GM23338 (cell line): ENCODE measurements at regions not wholly inside any gene's neighbourhood (a gene's known extent, or its start where the extent isn't known, plus 50 kb on each side); places are given as distances from the start of the nearest gene placed in this dataset.

Experiments
- ATAC-seq: fragments of 200-7000 bp; cut with Tn5 transposase; 3 replicates; pipeline ENCODE4 v1.9.1; 2020
- DNase-seq: peaks from one replicate; pipeline ENCODE4 v3.0.0-alpha.2; 2015; ENCODE audit warnings: low spot score
- H2AFZ ChIP-seq: fragments of 200-600 bp; sonication (generic); 2 replicates; pipeline ENCODE4 v1.8.0; 2016; ENCODE audit warnings: antibody characterized with exemption, mild to moderate bottlenecking, moderate library complexity
- H3F3A ChIP-seq: fragments of 200-600 bp; sonication (generic); replicated peaks from 2 replicates; pipeline ENCODE4 v1.8.0; 2017; ENCODE audit warnings: antibody characterized with exemption, mixed run types, low read depth
- H3K27ac ChIP-seq: fragments of 200-600 bp; sonication (generic); 2 replicates; pipeline ENCODE4 v1.6.1; 2016; ENCODE audit warnings: low read depth
- H3K27me3 ChIP-seq: fragments of 200-600 bp; sonication (generic); 2 replicates; pipeline ENCODE4 v1.8.0; 2016; ENCODE audit warnings: mild to moderate bottlenecking, mixed run types, moderate library complexity; ENCODE audit not compliant: insufficient read depth
- H3K36me3 ChIP-seq: fragments of 200-600 bp; sonication (generic); 2 replicates; pipeline ENCODE4 v1.8.0; 2016; ENCODE audit warnings: mild to moderate bottlenecking; ENCODE audit not compliant: insufficient read depth
- H3K4me1 ChIP-seq: fragments of 200-600 bp; sonication (generic); 2 replicates; pipeline ENCODE4 v1.8.0; 2016; ENCODE audit warnings: mild to moderate bottlenecking, moderate library complexity; ENCODE audit not compliant: insufficient read depth
- H3K4me2 ChIP-seq: fragments of 200-600 bp; sonication (generic); 2 replicates; pipeline ENCODE4 v1.7.1; 2017; ENCODE audit warnings: mixed run types
- H3K4me3 ChIP-seq: fragments of 200-600 bp; sonication (generic); 2 replicates; pipeline ENCODE4 v1.6.1; 2016; ENCODE audit warnings: mixed run types
- H3K79me2 ChIP-seq: fragments of 200-600 bp; sonication (generic); replicated peaks from 2 replicates; pipeline ENCODE4 v1.8.0; 2017; ENCODE audit warnings: mild to moderate bottlenecking; ENCODE audit not compliant: insufficient read depth
- H3K9me2 ChIP-seq: fragments of 200-600 bp; sonication (generic); 2 replicates; pipeline ENCODE4 v1.8.0; 2017; ENCODE audit not compliant: insufficient read depth
- H4K20me1 ChIP-seq: fragments of 200-600 bp; sonication (generic); replicated peaks from 2 replicates; pipeline ENCODE4 v1.8.0; 2017; ENCODE audit warnings: mild to moderate bottlenecking; ENCODE audit not compliant: insufficient read depth
- H3K27ac Mint-ChIP-seq: 2 replicates; pipeline ENCODE4 v1.8.0; 2020; ENCODE audit warnings: inconsistent platforms, mild to moderate bottlenecking, moderate library complexity, mixed read lengths
- H3K27me3 Mint-ChIP-seq: 3 replicates; pipeline ENCODE4 v1.8.0; 2022; ENCODE audit warnings: low read depth, mild to moderate bottlenecking, moderate library complexity, mixed read lengths, inconsistent platforms; ENCODE audit not compliant: insufficient read depth, poor library complexity
- H3K36me3 Mint-ChIP-seq: 3 replicates; pipeline ENCODE4 v1.8.0; 2021; ENCODE audit warnings: low read depth, mild to moderate bottlenecking, inconsistent platforms, moderate library complexity, mixed read lengths
- H3K4me1 Mint-ChIP-seq: 3 replicates; pipeline ENCODE4 v1.8.0; 2020; ENCODE audit warnings: mild to moderate bottlenecking, inconsistent platforms, mixed read lengths
- H3K4me3 Mint-ChIP-seq: 3 replicates; pipeline ENCODE4 v1.8.0; 2021; ENCODE audit warnings: moderate library complexity, mild to moderate bottlenecking, inconsistent platforms, mixed read lengths
- H3K9me3 Mint-ChIP-seq: 3 replicates; pipeline ENCODE4 v1.8.0; 2020; ENCODE audit warnings: moderate library complexity, mild to moderate bottlenecking, inconsistent platforms, mixed read lengths
- CREB1 ChIP-seq: fragments of 250-450 bp; sonication (Bioruptor Pico); IDR thresholded peaks from 2 replicates; pipeline ENCODE4 v1.5.0; 2020; ENCODE audit warnings: low read depth, mild to moderate bottlenecking, moderate library complexity
- EZH2 ChIP-seq: fragments of 200-600 bp; sonication (generic); IDR thresholded peaks from one replicate; pipeline ENCODE4 v1.8.0; 2017; ENCODE audit warnings: antibody characterized with exemption, mild to moderate bottlenecking, low read depth; ENCODE audit not compliant: unreplicated experiment
- EZH2phosphoT487 ChIP-seq: fragments of 200-600 bp; sonication (generic); IDR thresholded peaks from one replicate; pipeline ENCODE4 v1.8.1; 2018; ENCODE audit warnings: antibody characterized with exemption; ENCODE audit not compliant: unreplicated experiment
- JUNB ChIP-seq: IDR thresholded peaks from one replicate; pipeline ENCODE4 v1.6.1; 2016; ENCODE audit warnings: antibody characterized with exemption; ENCODE audit not compliant: unreplicated experiment
- NANOG ChIP-seq: IDR thresholded peaks from 2 replicates; pipeline ENCODE4 v1.6.1; 2016; ENCODE audit warnings: antibody characterized with exemption, borderline replicate concordance
- POLR2AphosphoS5 ChIP-seq: IDR thresholded peaks from 2 replicates; pipeline ENCODE4 v1.6.1; 2016; ENCODE audit warnings: antibody characterized with exemption, low read depth
- ZNF114 ChIP-seq: fragments of 250-450 bp; sonication (Bioruptor Pico); IDR thresholded peaks from 2 replicates; pipeline ENCODE4 v1.5.0; 2020; ENCODE audit warnings: mild to moderate bottlenecking, moderate library complexity
- ZNF331 ChIP-seq: fragments of 250-450 bp; sonication (Bioruptor Pico); IDR thresholded peaks from 2 replicates; pipeline ENCODE4 v1.5.0; 2020; ENCODE audit warnings: low read depth, mild to moderate bottlenecking, moderate library complexity
- TF ChIP-seq, protein P1 (sequence below): fragments of 250-450 bp; sonication (Bioruptor Pico); IDR thresholded peaks from 2 replicates; pipeline ENCODE4 v1.5.0; 2020; ENCODE audit warnings: mild to moderate bottlenecking, moderate library complexity
- TF ChIP-seq, protein P2 (sequence below), 2 experiments: fragments of 200-600 bp in 1 of 2; sonication (generic) in 1 of 2; conservative IDR thresholded peaks; 2 replicates each; pipeline versions ENCODE4 v1.5.1 to v1.6.1; 2016 to 2017; ENCODE audit warnings: antibody characterized with exemption in 2 of 2, low read depth in 2 of 2, mild to moderate bottlenecking in 2 of 2, moderate library complexity in 1 of 2
- TF ChIP-seq, protein P3 (sequence below): IDR thresholded peaks from 2 replicates; pipeline ENCODE4 v1.6.1; 2016; ENCODE audit warnings: antibody characterized with exemption

DNA sequence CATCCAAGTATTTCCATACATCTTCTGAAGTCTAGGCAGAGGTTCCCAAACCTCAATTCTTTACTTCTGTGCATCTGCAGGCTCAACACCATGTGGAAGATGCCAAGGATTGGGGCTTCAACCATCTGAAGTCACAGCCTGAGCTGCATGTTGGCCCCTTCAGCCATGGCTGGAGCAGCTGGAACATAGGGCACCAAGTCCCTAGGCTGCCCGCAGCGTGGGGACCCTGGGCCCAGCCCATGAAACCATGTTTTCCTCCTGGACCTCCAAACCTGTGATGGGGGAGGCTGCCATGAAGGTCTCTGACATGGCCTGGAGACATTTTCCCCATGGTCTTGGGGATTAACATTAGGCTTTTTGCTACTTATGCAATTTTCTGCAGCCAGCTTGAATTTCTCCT, 729.8 kb downstream of the KCNT2 start:
- DNase-seq: no peak
- Histone ChIP-seq H3K79me2 (no peaks in the 10 kb centered on the region), H3K36me3 (no peaks in the 10 kb centered on the region), H2AFZ (no peak overlapping the region), H3K4me2 (no peak overlapping the region), H3K27me3 (no peaks in the 10 kb centered on the region), H3K4me1 (peaks cover 9% of the 10 kb centered on the region; the same call in 1 of the 2 replicates), H3K4me3 (no peak overlapping the region), H3K9me2 (no peaks in the 10 kb centered on the region), H4K20me1 (no peaks in the 10 kb centered on the region), H3K27ac (no peak overlapping the region), H3F3A (no peaks in the 10 kb centered on the region)
- Mint-ChIP-seq H3K4me1 (peaks cover 5% of the 10 kb centered on the region; the same call in 2 of the 3 replicates), H3K27me3 (no peaks in the 10 kb centered on the region), H3K4me3 (no peak overlapping the region), H3K36me3 (peaks cover 2% of the 10 kb centered on the region; the same call in 2 of the 3 replicates), H3K9me3 (peaks cover 2% of the 10 kb centered on the region; the same call in 2 of the 3 replicates), H3K27ac (no peak overlapping the region)
- no peak for ATAC-seq
- TF ChIP-seq CREB1 (CRISPR knock-in tag): no peak

DNA sequence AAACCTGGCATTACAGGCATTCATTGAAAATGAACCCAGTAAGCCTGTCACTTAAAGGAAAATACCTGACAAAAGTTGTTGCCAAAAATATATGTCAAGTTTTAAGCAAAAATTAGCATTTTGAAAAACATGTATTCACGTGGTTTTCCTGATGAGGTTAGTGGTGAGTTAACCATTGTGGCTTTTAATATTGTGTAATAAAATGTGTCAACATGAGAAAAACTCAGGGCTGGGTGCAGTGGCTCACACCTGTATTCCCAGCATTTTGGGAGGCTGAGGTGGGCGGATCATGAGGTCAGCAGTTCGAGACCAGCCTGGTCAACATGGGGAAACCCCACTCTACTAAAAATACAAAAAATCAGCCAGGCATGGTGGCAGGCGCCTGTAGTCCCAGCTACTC, 731.4 kb downstream of the KCNT2 start:
- no peak overlapping the region for H3K27ac Mint-ChIP-seq
- Histone ChIP-seq H3K79me2 (no peaks in the 10 kb centered on the region), H3K27me3 (no peaks in the 10 kb centered on the region), H3K36me3 (no peaks in the 10 kb centered on the region), H3K27ac (no peak overlapping the region), H3F3A (no peaks in the 10 kb centered on the region), H4K20me1 (no peaks in the 10 kb centered on the region), H3K4me1 (peaks cover 9% of the 10 kb centered on the region; the same call in 1 of the 2 replicates), H2AFZ (no peak overlapping the region), H3K4me3 (no peak overlapping the region), H3K9me2 (no peaks in the 10 kb centered on the region), H3K4me2 (no peak overlapping the region)
- H3K4me1 Mint-ChIP-seq: peaks cover 5% of the 10 kb centered on the region; the same call in 2 of the 3 replicates
- ATAC-seq: no peak
- no peak for DNase-seq
- H3K27me3 Mint-ChIP-seq: no peaks in the 10 kb centered on the region
- no peak overlapping the region for H3K4me3 Mint-ChIP-seq
- no peaks in the 10 kb centered on the region for H3K9me3 Mint-ChIP-seq
- no peaks in the 10 kb centered on the region for H3K36me3 Mint-ChIP-seq
- no peak for TF ChIP-seq ZNF331 (CRISPR knock-in tag)
- no peak for TF ChIP-seq NANOG
- no peak for TF ChIP-seq EZH2
- TF ChIP-seq, protein P1, sequence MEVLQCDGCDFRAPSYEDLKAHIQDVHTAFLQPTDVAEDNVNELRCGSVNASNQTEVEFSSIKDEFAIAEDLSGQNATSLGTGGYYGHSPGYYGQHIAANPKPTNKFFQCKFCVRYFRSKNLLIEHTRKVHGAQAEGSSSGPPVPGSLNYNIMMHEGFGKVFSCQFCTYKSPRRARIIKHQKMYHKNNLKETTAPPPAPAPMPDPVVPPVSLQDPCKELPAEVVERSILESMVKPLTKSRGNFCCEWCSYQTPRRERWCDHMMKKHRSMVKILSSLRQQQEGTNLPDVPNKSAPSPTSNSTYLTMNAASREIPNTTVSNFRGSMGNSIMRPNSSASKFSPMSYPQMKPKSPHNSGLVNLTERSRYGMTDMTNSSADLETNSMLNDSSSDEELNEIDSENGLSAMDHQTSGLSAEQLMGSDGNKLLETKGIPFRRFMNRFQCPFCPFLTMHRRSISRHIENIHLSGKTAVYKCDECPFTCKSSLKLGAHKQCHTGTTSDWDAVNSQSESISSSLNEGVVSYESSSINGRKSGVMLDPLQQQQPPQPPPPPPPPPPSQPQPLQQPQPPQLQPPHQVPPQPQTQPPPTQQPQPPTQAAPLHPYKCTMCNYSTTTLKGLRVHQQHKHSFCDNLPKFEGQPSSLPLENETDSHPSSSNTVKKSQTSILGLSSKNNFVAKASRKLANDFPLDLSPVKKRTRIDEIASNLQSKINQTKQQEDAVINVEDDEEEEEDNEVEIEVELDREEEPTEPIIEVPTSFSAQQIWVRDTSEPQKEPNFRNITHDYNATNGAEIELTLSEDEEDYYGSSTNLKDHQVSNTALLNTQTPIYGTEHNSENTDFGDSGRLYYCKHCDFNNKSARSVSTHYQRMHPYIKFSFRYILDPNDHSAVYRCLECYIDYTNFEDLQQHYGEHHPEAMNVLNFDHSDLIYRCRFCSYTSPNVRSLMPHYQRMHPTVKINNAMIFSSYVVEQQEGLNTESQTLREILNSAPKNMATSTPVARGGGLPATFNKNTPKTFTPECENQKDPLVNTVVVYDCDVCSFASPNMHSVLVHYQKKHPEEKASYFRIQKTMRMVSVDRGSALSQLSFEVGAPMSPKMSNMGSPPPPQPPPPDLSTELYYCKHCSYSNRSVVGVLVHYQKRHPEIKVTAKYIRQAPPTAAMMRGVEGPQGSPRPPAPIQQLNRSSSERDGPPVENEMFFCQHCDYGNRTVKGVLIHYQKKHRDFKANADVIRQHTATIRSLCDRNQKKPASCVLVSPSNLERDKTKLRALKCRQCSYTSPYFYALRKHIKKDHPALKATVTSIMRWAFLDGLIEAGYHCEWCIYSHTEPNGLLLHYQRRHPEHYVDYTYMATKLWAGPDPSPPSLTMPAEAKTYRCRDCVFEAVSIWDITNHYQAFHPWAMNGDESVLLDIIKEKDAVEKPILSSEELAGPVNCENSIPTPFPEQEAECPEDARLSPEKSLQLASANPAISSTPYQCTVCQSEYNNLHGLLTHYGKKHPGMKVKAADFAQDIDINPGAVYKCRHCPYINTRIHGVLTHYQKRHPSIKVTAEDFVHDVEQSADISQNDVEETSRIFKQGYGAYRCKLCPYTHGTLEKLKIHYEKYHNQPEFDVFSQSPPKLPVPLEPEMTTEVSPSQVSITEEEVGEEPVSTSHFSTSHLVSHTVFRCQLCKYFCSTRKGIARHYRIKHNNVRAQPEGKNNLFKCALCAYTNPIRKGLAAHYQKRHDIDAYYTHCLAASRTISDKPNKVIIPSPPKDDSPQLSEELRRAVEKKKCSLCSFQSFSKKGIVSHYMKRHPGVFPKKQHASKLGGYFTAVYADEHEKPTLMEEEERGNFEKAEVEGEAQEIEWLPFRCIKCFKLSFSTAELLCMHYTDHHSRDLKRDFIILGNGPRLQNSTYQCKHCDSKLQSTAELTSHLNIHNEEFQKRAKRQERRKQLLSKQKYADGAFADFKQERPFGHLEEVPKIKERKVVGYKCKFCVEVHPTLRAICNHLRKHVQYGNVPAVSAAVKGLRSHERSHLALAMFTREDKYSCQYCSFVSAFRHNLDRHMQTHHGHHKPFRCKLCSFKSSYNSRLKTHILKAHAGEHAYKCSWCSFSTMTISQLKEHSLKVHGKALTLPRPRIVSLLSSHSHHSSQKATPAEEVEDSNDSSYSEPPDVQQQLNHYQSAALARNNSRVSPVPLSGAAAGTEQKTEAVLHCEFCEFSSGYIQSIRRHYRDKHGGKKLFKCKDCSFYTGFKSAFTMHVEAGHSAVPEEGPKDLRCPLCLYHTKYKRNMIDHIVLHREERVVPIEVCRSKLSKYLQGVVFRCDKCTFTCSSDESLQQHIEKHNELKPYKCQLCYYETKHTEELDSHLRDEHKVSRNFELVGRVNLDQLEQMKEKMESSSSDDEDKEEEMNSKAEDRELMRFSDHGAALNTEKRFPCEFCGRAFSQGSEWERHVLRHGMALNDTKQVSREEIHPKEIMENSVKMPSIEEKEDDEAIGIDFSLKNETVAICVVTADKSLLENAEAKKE: no peak
- TF ChIP-seq, protein P2, sequence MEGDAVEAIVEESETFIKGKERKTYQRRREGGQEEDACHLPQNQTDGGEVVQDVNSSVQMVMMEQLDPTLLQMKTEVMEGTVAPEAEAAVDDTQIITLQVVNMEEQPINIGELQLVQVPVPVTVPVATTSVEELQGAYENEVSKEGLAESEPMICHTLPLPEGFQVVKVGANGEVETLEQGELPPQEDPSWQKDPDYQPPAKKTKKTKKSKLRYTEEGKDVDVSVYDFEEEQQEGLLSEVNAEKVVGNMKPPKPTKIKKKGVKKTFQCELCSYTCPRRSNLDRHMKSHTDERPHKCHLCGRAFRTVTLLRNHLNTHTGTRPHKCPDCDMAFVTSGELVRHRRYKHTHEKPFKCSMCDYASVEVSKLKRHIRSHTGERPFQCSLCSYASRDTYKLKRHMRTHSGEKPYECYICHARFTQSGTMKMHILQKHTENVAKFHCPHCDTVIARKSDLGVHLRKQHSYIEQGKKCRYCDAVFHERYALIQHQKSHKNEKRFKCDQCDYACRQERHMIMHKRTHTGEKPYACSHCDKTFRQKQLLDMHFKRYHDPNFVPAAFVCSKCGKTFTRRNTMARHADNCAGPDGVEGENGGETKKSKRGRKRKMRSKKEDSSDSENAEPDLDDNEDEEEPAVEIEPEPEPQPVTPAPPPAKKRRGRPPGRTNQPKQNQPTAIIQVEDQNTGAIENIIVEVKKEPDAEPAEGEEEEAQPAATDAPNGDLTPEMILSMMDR (conservative IDR thresholded peaks at IDR 0.05; ENCODE audit: low read depth in 2 of 2): no peak
- no peak for TF ChIP-seq CREB1 (CRISPR knock-in tag)
- TF ChIP-seq JUNB: no peak
- no peak for TF ChIP-seq POLR2AphosphoS5
- no peak for TF ChIP-seq EZH2phosphoT487
- TF ChIP-seq ZNF114: no peak
- TF ChIP-seq, protein P3, sequence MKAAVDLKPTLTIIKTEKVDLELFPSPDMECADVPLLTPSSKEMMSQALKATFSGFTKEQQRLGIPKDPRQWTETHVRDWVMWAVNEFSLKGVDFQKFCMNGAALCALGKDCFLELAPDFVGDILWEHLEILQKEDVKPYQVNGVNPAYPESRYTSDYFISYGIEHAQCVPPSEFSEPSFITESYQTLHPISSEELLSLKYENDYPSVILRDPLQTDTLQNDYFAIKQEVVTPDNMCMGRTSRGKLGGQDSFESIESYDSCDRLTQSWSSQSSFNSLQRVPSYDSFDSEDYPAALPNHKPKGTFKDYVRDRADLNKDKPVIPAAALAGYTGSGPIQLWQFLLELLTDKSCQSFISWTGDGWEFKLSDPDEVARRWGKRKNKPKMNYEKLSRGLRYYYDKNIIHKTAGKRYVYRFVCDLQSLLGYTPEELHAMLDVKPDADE: no peak
